GM10266 (cell line): ENCODE measurements at regions not wholly inside any gene's neighbourhood (a gene's known extent, or its start where the extent isn't known, plus 50 kb on each side); places are given as distances from the start of the nearest gene placed in this dataset.

Experiments
- DNase-seq: peaks from one replicate; pipeline ENCODE4 v3.0.0; 2012; ENCODE audit errors: extremely low spot score
- CTCF ChIP-seq: IDR thresholded peaks from 2 replicates; pipeline ENCODE4 v1.5.1; 2012; ENCODE audit warnings: mild to moderate bottlenecking, low read depth; ENCODE audit not compliant: control insufficient read depth, insufficient read depth; ENCODE audit errors: missing control alignments

- TF ChIP-seq CTCF, result no peak
- DNase-seq, result no peak
These were observed 357.8 kb upstream of the LARGE1 start for GRCh38 chr22:34278121-34278520.

- DNase-seq, result no peak
- no peak for TF ChIP-seq CTCF
These were observed 361.5 kb upstream of the LARGE1 start for GRCh38 chr22:34281738-34282137.

GRCh38 chr22:34283844-34284243, 363.6 kb upstream of the LARGE1 start:
- no peak for TF ChIP-seq CTCF
- no peak for DNase-seq

DNA sequence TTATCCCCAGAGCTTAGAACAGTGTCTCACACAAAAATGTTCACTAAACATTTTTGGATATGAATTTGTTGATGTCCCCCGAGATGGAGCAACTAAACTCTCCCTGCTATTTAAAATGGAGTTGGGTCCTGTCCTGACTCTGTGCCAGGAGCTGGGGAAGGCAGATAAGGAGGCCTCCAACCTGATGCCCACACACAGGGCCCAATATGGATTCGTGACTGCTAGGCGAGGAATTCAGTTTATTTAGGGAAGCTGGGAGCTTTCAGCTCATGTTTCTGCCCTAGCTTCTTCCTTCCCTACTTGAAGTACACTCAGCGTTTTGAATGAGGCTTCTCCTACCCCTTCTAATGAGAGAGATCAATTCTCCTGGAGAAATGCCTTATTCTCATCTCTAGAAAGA, 373.0 kb upstream of the LARGE1 start:
- no peak for DNase-seq
- no peak for TF ChIP-seq CTCF

DNA sequence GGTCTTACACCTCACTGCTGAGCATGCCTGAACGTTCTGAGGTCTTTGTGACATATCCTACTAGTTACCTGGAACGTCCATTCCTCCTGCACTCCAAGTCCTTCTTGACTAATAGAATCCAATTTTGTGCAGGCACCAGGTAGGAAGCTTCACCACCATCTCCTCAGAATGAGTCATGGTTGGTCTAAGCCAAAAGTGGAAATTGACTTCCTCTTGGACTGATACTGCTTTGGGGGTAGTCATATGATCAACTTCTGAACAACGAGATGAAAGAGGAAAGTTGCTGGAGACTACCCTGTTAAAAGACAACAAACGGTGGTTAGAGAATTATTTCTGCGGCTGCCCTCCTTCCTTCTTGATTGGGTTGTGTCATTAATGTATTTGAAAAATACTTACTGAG, 374.2 kb upstream of the LARGE1 start:
- no peak for DNase-seq

GRCh38 chr22:34294986-34295385, 374.7 kb upstream of the LARGE1 start:
- no peak for DNase-seq
- no peak for TF ChIP-seq CTCF

More for the DNA sequence above, 374.2 kb upstream of the LARGE1 start:
- no peak for TF ChIP-seq CTCF

GRCh38 chr22:34296461-34296860, 376.2 kb upstream of the LARGE1 start:
- no peak for TF ChIP-seq CTCF
- no peak for DNase-seq
